ENCODE measurements at regions not wholly inside any gene's neighbourhood (a gene's known extent, or its start where the extent isn't known, plus 50 kb on each side); places are given as distances from the start of the nearest gene placed in this dataset.

- H3K27ac ChIP-seq, result no peak overlapping the region
- TF ChIP-seq, protein P1, sequence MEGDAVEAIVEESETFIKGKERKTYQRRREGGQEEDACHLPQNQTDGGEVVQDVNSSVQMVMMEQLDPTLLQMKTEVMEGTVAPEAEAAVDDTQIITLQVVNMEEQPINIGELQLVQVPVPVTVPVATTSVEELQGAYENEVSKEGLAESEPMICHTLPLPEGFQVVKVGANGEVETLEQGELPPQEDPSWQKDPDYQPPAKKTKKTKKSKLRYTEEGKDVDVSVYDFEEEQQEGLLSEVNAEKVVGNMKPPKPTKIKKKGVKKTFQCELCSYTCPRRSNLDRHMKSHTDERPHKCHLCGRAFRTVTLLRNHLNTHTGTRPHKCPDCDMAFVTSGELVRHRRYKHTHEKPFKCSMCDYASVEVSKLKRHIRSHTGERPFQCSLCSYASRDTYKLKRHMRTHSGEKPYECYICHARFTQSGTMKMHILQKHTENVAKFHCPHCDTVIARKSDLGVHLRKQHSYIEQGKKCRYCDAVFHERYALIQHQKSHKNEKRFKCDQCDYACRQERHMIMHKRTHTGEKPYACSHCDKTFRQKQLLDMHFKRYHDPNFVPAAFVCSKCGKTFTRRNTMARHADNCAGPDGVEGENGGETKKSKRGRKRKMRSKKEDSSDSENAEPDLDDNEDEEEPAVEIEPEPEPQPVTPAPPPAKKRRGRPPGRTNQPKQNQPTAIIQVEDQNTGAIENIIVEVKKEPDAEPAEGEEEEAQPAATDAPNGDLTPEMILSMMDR (conservative IDR thresholded peaks at IDR 0.05), result no peak
Measured at GRCh38 chr4:24745172-24745895, 50.0 kb upstream of the SOD3 start.
